Brain microvascular endothelial cell (primary cell): ENCODE measurements at regions not wholly inside any gene's neighbourhood (a gene's known extent, or its start where the extent isn't known, plus 50 kb on each side); places are given as distances from the start of the nearest gene placed in this dataset.

Experiments used
- DNase-seq: peaks from one replicate; pipeline ENCODE4 v3.0.0-alpha.2; 2020
- H3K27ac ChIP-seq: fragments of 250-450 bp; sonication (Bioruptor Pico); 2 replicates; pipeline ENCODE4 v1.5.1; 2020; ENCODE audit warnings: mild to moderate bottlenecking, moderate library complexity
- H3K27me3 ChIP-seq: fragments of 250-450 bp; sonication (Bioruptor Pico); replicated peaks from 2 replicates; pipeline ENCODE4 v1.5.1; 2020; ENCODE audit warnings: mild to moderate bottlenecking
- H3K36me3 ChIP-seq: fragments of 250-450 bp; sonication (Bioruptor Pico); replicated peaks from 2 replicates; pipeline ENCODE4 v1.5.1; 2020; ENCODE audit warnings: mild to moderate bottlenecking
- H3K4me3 ChIP-seq: 2 replicates; pipeline ENCODE4 v1.5.1; 2011; ENCODE audit warnings: low read depth, mild to moderate bottlenecking, control low read depth, low read length, moderate library complexity
- CTCF ChIP-seq: IDR thresholded peaks from 2 replicates; pipeline ENCODE4 v1.5.1; 2011; ENCODE audit warnings: low read depth, mild to moderate bottlenecking, moderate library complexity, low read length, control low read depth, inconsistent platforms; ENCODE audit errors: missing control alignments
- in situ Hi-C: cut with HindIII; loops from 2 replicates; pipeline ENCODE4 v1.10.0; 2017; ENCODE audit warnings: low sequenced_read_pairs, low pct_ligation_motif_present

DNA sequence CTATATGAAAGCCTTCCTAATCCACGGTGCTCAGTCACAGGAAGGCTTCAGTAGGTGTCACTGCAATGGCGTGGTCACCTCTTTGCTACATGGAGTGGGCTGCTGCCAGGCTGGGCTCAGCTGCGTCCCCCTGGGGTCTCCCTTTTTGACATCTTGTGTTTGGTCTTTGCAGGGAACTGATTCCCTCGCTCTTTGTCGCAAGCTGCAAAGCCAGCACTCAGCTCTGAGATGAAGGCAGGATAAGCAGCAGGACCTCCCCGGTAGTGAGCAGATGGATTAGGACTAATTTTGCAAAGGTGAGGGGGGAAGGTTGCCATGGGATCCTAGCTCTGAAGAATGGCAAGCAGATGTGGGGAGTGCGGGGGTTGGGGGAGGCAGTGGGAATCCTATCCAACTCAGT, 173.9 kb upstream of the ARL4C start:
- no peak for DNase-seq
- in situ Hi-C loops: no loop called here
- Histone ChIP-seq H3K27me3 (no peaks in the 10 kb centered on the region), H3K36me3 (no peaks in the 10 kb centered on the region), H3K27ac (no peak overlapping the region), H3K4me3 (no peak overlapping the region)
- TF ChIP-seq CTCF: no peak

- no peaks in the 10 kb centered on the region for H3K36me3 ChIP-seq
- DNase-seq: peak; percentile 68
- no peak overlapping the region for H3K4me3 ChIP-seq
- no peak overlapping the region for H3K27ac ChIP-seq
- no peak for TF ChIP-seq CTCF
- no peaks in the 10 kb centered on the region for H3K27me3 ChIP-seq
- in situ Hi-C loops: no loop called here
These were observed 173.2 kb upstream of the ARL4C start for GRCh38 chr2:234670052-234670451.

GRCh38 chr2:234669621-234670020, 172.7 kb upstream of the ARL4C start:
- DNase-seq: no peak
- TF ChIP-seq CTCF: peak; percentile 45
- H3K27me3 ChIP-seq: no peaks in the 10 kb centered on the region
- in situ Hi-C loops: no loop called here
- no peaks in the 10 kb centered on the region for H3K36me3 ChIP-seq
- H3K27ac ChIP-seq: no peak overlapping the region
- no peak overlapping the region for H3K4me3 ChIP-seq

GRCh38 chr2:234669001-234669400, 172.1 kb upstream of the ARL4C start:
- no peaks in the 10 kb centered on the region for H3K36me3 ChIP-seq
- no peak for DNase-seq
- no peaks in the 10 kb centered on the region for H3K27me3 ChIP-seq
- no peak overlapping the region for H3K4me3 ChIP-seq
- in situ Hi-C loops: no loop called here
- no peak overlapping the region for H3K27ac ChIP-seq
- TF ChIP-seq CTCF: no peak

DNA sequence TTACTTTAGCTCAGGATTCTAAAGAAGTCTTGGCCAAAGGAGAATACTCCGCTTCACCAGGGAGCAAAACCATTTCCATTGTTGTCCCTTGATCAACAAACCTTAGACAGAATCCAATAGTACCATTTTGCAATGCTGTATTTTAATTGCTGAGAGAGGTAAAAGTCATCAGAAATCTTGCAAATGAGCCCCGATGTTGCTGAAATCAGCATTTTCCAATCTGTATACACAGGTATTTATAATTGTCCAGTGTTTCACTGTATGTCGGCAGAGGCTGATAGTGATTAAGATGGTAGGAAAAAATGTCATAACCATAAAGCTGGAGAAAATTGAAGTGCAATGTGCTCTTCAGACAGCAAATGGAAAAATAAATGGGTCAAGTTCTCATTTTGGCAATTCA, 170.0 kb upstream of the ARL4C start:
- TF ChIP-seq CTCF: no peak
- no peak overlapping the region for H3K4me3 ChIP-seq
- H3K27me3 ChIP-seq: no peaks in the 10 kb centered on the region
- no peak overlapping the region for H3K27ac ChIP-seq
- H3K36me3 ChIP-seq: no peaks in the 10 kb centered on the region
- DNase-seq: no peak
- in situ Hi-C loops: no loop called here

DNA sequence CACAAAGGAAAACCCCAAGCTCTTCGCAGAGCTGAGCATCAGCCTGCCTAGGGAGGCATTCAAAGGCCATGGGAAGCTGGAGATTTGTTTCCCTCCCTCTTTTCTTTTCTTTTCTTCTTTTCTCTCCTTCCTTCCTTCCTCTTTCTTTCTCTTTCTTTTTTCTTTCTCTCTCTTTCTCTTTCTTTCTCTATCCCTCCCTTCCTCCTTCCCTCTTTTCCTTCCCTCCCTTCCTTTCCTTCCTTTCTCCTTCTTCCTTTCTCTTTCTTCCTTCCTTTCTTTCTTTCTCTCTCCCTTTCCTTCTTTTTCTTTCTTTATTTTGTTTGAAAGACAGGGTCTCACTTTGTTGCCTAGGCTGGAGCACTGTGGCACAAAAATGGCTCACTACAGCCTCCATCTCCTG, 168.4 kb upstream of the ARL4C start:
- no peak for TF ChIP-seq CTCF
- H3K27ac ChIP-seq: no peak overlapping the region
- no peak for DNase-seq
- no peaks in the 10 kb centered on the region for H3K27me3 ChIP-seq
- H3K4me3 ChIP-seq: no peak overlapping the region
- in situ Hi-C loops: no loop called here
- no peaks in the 10 kb centered on the region for H3K36me3 ChIP-seq
